ENCODE measurements at regions not wholly inside any gene's neighbourhood (a gene's known extent, or its start where the extent isn't known, plus 50 kb on each side); places are given as distances from the start of the nearest gene placed in this dataset.
A peak's percentile ranks its signal among the peaks of the same experiment; 100 is the strongest.

- DNase-seq: no peak
These were observed 759.5 kb downstream of the SATB2 start for GRCh38 chr2:198698230-198698629.

- no peak for DNase-seq
These were observed 759.9 kb downstream of the SATB2 start for GRCh38 chr2:198697794-198698193.

DNA sequence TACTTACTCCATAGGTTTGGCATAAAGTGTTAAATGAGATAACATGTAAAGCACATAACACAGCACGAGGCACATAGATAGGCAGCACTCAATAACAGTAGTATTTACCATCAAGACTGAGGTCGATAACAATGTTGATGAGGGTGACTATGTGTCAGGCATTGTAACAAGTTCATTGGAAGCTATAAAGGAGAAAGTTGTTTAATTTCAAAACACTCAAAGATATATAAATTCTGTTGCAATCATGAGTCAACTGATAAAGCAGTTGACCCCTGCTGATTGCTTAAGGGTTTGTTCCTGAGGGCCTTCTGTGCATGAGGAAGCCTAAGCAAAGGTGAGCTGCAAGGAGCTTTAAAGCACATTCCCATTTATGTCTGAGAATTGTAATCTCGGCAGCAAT, 760.5 kb downstream of the SATB2 start:
- no peak for DNase-seq

DNA sequence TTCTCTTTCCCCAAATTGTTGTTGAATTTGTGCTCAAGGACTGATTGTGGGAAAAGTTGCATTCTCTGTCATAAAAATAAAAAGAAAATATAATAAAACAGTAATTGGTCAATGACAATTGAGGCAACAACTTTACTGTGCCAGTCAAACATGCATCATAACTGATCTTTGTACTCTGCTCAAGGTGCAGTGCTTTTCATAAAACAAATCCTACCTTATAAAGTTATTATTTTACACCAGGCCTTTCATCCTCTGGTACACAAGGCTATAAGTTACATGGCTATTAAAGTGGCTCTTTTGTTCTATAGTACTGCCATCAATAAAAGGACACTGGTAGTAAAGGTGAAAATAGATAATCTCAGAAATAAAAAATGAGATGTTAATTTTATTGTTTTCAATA, 761.9 kb downstream of the SATB2 start:
- DNase-seq: no peak

DNA sequence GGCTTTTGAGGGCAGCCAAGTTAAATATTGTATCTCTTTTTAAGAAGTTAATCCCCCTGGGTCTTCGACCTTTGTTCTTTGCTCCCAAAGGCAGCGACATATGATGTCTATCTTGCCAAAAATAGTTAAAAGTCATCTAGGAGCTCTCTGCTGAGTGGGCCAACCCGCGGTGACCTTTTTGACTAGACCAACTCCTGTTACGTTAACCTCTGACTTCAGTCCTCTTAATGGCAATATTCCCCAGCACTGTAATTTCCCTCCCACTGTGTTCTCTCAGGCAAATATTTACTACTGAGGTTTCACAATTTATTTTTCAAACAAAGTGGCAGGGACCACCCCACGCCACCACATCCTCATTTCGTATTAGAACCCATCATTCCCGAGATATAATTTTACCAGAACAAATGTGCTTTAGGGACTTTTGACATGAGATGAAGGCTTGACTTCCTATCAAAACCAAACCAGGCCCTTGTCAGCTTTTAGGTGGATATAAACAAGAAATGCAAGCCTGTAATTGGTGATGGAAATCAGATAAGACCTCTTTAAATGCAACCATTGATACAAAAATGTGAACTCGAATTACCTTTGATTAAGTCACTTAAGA, 764.7 kb downstream of the SATB2 start:
- DNase-seq: no peak

- no peak for DNase-seq
These were observed 766.5 kb downstream of the SATB2 start for GRCh38 chr2:198691236-198691635.

GRCh38 chr2:198664321-198664720, 793.4 kb downstream of the SATB2 start:
- no peak for DNase-seq

GRCh38 chr2:198662905-198663304, 794.8 kb downstream of the SATB2 start:
- DNase-seq: no peak

DNA sequence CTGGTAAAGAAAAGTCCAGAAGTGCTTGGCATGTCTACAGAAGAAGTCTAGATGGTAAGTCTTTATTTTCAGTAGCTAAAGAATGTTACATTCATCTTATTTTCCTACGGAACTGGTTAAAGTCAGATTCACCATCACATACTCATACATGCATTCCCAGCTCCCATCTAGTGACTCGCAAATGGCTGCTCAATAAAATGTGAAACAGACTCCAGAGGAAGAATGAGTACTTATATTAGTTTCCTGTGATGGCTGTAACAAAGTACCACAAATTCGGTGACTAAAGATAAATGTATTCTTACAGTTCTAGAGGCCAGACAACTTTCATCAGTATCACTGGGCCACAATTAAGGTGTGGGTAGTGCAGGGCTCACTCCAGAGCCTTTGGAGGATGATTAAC, 797.2 kb downstream of the SATB2 start:
- no peak for DNase-seq

- DNase-seq: no peak
These were observed 798.5 kb downstream of the SATB2 start for GRCh38 chr2:198659096-198659870.

DNA sequence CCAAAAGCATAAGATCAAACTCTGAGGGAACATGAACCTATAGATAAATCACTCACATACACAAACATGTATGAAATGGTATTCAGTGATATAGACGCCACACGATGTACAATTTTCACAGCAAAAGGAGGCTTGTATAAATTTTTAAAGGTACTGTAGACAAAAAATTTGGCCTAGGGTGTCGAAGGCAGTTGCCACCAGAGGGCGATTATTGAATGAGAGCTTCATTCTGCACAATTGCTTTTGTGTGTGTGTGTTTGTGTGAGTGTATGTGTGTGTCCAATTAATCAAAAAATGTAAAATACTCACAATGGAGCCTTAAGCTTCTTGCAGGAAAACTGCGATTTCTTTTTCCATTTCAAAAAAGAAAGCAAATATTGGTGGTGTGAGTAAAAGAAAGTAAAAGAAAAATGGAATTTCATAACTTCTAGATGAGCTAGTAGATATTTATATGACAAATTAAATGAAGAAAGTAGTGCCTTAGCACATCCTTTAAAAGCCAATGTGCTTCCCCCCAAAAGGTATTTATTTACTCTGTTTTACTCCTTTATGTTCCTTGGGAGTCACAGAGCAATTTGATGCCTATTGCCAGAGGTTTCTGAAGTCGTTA, 800.1 kb downstream of the SATB2 start:
- DNase-seq: peak in 2 of 3 donors; percentile 1 to 13

GRCh38 chr2:198656869-198657268, 800.9 kb downstream of the SATB2 start:
- no peak for DNase-seq

- DNase-seq: no peak
These were observed 803.1 kb downstream of the SATB2 start for GRCh38 chr2:198654646-198655045.

- no peak for DNase-seq
These were observed 804.4 kb downstream of the SATB2 start for GRCh38 chr2:198653311-198653710.

DNA sequence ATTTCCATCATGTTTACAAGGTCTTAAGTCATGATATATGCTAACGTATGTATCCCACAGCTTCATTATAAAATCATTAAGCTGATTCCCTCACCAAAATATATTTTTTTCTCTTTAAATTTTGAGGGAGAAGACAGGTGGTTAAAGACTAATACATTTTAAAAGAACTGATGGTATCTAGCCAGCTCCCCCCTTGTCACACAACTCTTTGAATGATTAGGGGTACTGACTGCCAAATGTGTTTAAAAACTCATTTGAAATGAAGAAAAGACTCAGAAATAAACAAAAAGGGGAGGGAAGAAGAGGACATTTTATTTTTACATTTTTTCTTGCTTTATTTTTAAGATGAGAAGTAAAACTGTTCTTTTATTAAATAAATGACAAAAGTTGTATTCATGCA, 805.3 kb downstream of the SATB2 start:
- no peak for DNase-seq

- no peak for DNase-seq
These were observed 811.9 kb downstream of the SATB2 start for GRCh38 chr2:198645816-198646215.

GRCh38 chr2:198641161-198641560, 816.6 kb downstream of the SATB2 start:
- DNase-seq: no peak

- no peak for DNase-seq
These were observed 817.3 kb downstream of the SATB2 start for GRCh38 chr2:198640463-198640862.

DNA sequence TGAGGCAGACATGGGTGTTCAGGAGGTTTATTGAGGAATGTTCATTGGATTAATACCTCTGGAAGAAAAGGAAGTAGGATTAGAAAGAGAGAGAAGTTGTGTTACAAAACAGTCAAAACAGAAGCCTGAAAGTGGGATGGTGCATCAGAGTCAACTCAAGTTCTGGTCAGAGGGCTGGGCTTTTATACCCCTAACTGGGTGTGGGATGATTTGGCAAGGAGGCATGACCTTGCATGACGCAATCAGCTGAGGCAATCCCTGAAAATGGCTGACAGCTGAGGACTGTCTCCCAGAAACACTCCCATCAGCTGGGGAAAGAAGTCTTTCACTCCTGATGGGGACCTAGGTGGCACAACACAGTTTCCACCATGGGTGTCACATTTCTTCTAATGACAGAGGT, 818.2 kb downstream of the SATB2 start:
- DNase-seq: peak in 2 of 3 donors; percentile 2 to 7

DNA sequence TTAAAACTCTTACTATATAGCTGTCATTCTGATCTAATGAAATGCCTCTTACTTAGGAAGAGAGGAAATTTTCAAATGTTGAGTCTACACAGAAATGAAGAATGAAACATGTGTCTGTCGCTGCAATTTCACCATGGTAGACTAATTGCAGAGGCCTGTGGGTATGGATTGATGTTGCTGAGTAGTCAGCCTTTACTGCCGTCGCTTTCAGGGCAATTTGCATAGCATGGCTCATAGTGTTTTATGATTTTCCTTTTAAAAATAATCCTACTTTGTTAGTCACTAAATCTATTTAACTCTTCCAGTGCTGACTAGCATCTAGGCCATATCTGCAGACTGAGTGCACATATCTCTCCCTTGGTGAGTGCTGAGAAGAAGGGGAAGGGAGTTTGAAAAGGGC, 819.2 kb downstream of the SATB2 start:
- DNase-seq: no peak

GRCh38 chr2:198630384-198630783, 826.0 kb downstream of the PLCL1 start:
- DNase-seq: no peak

DNA sequence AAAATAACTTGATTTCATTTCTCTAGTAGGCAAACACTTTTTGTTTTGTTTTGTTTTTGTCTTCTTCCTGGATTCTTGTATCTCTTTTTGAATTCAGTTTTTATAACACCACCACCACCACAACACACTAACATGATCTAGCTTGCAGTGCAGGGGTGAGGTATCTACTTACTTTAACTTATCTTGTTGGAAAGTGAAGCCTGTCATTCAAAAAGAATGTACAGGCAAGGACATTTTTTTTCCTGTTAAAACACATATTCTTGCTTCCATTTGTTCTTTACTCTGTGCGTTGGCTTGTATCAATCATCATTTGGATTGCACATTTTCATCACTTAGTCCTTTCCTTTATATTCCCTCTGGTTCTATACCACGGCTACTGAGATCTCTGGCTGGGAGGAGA, 824.2 kb downstream of the PLCL1 start:
- no peak for DNase-seq

DNA sequence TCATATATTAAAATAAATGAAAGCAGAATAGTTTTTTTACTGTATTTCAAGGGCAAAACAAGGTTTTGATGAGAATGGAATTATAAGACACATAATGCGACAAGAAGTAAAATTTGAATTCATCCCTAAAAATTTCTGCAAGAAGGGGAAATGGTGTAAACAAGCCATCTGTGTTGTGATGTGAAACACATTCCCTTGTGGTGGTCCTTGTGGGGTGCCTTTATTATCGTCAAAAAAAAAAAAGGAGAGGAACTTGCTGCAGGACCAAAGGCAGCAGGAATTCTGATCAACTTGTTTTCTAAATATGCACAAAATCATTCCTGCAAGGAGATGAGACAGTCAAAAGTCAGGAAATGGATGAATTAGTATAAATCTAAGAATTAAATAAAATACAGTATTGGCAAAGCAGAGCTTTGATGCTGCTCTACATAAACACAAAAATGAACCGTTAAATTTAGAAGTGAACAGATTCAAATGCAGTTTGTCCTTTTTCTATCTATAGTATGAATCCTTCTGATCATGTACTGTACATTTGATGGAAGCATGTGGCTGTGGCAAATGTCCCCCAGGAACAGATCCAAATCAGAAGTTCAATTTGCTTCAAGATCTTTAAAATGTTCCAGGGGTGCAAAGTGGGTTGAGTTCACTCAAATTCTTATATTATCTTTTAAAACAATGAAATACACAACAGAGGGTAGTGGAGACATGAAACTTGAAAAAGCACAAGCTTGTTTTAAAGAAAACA, 818.8 kb downstream of the PLCL1 start:
- no peak for DNase-seq

DNA sequence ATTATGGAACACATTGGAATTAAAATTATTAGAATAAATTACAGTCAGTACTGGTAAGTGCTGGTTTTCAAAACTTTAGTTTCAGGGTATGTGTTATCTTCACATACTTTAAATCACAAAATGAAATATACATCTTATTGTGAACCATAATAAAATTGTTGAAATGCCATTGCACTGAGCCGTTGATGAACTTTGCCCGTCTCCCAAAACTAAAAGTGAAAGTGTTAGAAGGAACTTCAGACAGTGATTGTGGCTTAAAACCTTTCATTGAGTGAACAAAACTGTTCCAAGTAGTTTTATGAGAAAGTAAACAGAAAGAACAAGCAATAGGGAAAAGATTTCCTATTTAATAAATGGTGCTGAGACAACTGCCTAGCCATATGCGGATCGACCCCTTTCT, 811.6 kb downstream of the PLCL1 start:
- peak in 2 of 3 donors; percentile 0 for DNase-seq

Measured in suppressor macrophage treated with lipopolysaccharide for 1 hour (primary cell).